Stimulated activated CD8-positive, alpha-beta memory T cell treated with anti-CD3 and anti-CD28 coated beads, Interleukin-12 subunit alpha, Interleukin-12 subunit beta, amount 100 ng/mL, for 4 hours (primary cell): ENCODE measurements at regions not wholly inside any gene's neighbourhood (a gene's known extent, or its start where the extent isn't known, plus 50 kb on each side); places are given as distances from the start of the nearest gene placed in this dataset.
A peak's percentile ranks its signal among the peaks of the same experiment; 100 is the strongest.

ENCODE experiments used
- DNase-seq: peaks from one replicate; pipeline ENCODE4 v3.0.0-alpha.2; 2020; ENCODE audit warnings: low read depth

DNA sequence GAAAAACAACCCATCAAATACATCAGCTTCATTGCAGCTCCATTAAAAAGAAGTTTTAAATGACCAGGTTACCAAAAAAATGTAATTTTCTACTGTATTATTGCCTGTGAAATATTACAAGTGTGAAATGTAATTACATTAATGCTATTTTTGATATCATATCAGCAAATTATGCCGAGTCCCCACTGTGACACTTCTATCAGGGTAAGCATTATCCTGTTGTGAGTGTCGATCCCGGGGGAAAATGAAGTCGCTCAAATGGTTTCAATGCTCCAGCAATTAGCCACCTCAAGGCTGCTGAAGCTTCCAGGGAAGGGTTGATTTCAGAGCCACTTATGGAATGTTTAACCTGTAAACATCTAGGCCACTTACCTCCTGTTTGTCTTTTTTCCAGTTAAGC lies 70.4 kb downstream of the RCN1 start:
- DNase-seq = no peak

DNA sequence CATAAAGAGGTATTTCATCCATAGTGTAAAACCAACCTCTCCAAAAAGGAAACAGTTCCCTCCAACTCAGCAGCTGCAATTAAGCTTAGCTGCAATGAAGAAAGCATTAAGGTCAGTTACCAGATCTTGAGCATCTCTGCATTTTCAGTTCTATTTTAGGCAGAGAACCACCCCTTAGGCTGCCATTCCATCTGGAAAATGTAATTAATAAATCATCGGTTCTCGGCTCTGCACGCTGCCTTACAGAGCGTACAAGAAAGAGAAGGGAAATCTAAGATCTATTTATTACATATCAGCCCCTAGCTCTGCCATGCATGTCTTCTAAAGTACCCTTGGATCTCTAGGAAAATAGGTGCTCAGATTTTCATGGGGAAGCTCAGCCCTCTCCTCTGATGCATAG lies 71.5 kb downstream of the RCN1 start:
- DNase-seq = no peak

DNA sequence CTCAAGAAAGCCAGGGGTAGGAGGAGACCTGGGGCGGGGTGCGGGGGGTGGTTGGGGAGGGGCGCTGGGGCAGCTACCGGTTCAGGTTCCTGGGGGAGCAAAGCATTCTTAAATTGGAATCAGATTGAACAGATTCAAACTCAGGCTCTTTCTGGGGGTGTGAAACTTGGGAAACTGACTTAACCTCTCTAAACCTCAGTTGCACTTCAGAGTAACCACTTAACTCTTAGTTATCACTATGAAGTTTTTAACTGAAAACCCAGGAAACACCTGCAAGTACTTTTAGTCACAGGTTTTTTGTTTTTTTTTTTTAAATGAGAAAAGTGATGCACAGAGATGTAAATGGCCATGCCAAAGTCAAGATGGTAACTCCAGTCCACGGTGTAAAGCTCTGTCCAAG lies 72.0 kb downstream of the RCN1 start:
- no peak for DNase-seq

DNA sequence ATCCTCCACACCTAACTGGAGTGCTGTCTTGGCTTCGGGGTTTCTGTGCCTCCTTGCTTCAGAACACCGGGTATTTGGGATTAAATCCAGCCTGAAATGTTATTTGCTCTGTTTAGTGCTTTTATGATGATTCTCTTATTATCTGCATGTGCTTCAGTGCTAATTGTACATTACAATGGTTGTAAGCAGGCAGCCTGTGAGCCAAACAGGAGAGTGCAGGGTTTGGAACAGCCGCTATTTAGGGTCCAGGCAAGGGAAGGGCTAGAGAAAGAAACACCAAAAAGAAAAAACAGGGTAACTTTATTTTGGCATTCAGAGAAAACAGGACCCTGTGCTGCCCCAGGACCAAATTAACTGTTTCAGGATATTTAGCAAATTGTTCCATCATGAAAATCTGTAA lies 72.7 kb downstream of the RCN1 start:
- no peak for DNase-seq

DNA sequence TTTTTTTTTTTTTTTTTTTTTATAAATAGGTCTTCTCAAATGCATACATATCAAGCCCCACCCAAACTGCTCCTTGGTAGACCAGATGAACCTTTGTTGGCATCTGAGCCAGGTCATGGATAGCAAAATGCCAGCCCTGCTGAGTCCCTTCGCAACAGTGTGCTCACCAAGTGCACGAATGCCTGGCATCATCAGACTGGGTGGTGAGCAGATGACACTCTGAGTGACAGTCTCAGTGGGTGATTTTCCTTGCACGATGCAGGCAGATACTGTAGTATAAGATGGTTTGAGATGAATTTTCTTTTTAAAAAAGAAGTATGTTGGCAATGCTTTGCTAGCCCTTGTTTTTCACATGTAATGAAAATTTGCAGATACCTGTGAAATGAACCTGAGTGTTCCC lies 74.0 kb downstream of the RCN1 start:
- DNase-seq = no peak

DNA sequence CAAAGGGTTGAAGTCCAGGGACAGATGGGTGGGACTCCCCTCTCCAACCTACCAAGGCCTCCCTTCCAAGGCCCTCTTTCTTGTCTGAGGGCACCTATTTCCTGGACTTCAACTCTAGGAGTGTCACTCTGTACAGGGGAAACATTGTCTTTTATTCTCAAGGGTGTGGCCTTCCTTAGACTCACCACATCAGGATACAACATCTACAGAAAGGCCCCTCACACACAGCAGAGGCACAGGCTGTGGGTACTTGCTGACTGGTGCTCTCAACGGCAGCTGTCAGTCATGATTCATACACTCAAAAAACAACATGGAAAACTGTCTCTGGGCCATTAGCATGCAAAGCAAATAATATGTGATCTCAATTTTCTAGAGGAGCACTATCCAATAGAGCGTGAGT lies 78.0 kb downstream of the RCN1 start:
- DNase-seq = no peak

DNA sequence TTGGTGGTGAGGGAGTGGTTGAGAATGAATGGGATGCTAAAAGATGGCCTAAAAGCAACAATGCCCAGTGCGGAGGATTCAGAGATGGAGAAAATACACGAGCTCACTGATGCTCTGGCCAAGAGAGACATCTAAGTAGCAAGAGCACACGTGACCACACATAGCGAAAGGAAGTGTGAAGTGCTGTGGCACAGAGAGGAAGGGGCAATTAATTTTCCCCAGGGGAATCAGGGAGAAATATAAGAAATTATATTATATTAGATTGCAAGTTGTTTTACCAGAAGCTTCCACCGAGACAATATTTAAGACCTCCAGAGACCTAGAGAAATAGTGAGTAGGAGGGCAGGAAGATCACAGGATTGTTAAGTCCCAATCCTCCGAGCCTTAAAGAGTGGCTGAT lies 80.6 kb downstream of the RCN1 start:
- DNase-seq = no peak

DNA sequence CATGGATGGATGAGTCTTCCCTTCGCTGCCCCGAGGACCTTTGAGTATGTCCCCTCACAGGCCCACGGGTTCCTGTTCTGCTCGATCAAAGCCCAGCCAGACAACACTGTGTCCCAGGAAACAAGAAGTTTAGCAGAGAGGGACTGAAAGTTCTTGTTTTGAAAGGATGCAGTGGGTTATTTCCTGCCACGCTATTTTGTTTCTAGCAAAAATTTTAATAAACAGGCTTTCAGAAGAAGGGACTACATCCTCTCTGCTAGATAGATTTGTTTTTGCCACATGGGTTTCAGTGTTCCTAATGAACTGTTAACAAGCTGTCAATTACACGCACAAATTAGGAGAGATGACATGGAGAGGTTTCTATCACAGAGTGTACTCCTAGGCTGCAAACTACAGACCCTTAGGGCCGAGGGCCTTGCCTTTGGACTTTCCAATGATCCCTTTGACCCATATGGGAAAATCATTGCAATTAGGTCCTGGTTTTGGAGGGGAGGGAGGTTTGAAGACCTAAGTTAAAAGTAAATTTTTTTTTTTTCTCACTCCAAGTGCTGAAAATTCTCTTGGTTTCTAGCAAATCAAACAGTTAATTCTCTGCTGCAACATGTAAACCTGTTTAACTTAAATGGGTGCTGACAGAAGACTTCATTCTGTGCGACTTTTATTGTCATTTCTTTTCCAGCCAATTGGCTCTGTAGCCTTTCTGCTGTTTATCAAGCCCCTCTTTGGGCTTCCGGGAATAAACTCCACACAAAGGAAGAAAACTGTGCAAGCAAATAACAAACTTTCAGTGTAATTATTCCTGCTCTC lies 81.4 kb downstream of the RCN1 start:
- DNase-seq = no peak

DNA sequence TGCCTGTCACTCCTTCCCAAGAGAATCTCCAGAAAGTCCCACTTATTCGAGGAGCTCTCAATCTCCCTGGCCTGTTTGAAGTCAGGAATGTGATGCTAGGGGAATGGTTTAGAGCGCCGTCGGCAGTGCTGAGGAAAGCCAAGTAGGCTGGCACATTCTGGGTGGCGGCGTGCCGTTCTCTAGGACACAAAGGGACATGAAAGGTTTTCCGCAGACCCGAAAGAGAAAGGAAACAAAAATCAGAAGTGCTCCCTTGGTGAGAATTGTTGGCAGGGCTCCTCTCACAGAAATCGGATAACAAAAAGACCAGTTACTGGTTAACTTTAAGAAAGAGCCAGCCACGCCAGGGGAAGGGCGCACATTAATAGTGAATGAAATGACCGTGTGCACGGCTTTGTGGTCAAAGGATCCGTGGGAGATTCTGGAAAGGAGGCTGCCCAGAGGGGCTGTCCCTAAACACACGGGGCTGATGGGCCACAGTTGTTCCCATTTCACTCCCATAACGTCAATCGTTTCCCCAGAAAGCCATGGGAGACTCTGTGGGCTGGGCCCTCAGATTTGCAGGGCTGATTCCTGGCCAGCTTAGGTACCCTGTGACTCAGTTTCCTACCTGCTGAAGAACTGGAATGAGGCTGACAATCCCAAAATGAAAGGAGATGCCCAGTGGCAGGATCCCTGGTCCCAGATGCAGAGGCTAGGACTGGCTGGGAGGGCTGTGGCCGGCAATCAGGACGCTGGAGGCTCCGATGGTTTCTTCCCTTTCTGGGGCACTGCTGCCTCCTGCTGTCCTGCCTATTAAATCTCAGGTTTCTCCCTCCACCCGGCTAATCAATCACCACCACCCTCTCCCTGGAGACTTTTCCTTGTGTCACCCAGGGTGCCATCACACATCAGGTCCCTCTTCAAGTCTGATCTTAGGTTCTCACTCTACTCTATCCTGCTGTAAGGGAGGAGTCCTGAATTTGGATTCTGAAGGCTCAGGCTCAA lies 82.3 kb downstream of the RCN1 start:
- no peak for DNase-seq

DNA sequence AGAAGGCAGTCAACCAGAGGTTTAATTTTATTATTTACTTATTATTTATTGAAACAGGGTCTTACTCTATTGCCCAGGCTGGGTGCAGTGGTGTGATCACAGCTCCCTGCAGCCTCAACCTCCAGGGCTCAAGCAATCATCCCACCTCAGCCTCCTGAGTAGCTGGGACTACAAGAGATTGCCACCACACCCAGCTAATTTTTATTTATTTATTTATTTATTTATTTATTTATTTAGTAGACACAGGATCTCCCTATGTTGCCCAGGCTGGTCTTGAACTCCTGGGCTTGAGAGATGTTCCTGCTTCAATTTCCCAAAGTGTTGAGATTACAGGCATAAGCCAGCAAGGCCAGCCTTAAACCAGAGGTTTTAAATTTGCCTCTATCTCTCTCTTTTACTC lies 83.1 kb downstream of the RCN1 start:
- DNase-seq = no peak

DNA sequence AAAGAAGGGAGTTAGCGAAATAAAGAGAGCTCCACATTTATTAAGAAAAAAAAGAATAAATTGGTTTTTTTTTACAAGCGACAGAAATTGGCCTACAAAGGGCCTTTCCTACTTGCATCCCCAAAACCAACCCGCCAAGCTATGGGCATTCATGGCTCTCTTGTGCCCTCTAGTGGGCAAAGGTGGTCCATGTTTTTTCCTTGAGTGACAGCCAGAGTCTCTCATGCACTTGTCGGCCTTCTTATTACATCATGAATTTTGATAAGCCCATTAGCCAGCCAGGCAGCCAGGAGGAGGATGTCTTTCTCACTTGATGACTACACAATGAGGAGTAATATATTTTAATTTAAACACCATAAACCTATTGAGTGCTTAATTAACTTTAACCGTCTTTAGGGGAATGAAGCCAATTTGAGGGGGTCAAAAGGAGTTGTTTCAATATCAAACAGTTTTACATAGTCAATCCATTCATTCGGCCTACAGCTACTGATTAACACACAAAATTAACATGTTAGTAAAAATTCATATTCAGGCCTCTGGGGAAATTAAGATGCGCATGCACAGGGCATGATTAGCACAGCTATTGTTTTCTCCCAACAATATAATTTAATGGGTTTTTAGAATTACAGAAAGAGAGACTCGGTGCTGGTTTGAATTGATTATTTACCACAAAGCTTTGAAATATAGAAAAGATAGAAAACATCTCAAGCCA lies 85.5 kb downstream of the RCN1 start:
- peak; percentile 37 for DNase-seq

DNA sequence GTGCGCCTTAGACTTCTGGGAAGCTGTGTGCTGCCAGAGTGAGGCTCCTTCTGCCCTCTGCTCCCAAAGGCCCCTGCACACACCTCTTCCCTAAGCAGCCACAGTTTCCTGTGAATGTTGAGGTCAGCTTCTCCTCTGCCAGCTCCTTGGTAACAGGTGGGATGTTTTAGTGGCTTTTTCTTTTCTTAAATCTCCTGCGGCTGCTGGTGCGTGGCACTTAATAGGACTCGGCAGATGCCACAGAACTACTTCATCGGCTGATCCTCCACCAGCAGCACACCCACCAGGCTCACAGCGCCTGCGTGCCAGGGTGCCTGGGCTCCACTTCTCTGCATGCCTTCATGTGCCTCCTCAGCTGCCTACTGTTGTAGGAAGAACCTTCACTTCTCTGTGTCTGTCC lies 87.8 kb downstream of the RCN1 start:
- DNase-seq = no peak

DNA sequence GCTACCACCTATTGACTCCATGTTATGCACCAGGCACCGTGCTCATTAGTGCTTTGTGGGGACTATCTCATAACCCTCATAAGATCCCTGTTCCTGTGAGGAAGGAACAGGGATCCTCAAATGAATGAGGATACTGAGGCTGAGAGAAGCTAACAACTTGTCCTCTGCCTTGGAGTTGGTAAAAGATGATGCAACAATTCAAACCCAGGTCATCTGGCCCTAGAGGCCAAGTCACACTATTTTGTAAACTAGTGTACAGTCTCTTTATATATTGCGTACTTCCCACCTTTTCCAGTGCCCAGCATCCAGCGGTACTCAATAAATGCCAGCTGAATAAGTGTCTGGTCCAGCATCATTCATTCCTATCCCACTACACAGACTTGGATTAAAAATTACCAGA lies 92.6 kb downstream of the RCN1 start:
- no peak for DNase-seq

DNA sequence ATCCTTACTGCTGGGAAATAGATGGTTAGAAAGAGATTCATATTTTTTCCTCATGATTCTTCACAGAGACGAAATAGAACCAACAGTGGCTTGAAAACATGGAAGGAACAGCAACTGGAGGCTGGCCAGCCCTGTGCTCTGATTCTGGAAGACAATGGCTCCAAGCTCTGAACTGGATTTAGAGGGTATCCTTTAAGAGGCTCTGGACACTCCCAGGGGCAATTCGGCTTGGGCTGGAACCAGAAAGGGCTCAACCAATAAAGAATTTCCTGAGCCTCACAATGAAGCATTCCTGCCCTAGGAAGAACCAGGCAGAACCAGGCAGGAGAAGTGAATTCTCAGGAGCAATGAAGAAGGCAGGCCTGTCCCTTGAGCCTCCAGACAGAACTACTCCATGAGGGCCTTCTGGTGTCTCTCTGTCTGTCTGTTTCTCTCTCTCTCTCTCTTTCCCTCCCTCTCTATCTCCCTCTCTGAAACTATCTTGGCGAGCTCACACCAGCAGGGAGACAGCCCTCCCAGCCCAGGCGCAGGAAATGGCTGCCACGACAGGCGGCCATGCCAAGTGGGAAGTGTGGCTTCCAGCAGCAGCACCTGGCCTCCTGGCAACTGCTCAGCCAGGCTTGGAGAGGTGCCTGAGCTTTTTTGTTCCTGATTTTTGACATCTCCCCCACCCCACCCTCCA lies 93.3 kb downstream of the RCN1 start:
- no peak for DNase-seq

DNA sequence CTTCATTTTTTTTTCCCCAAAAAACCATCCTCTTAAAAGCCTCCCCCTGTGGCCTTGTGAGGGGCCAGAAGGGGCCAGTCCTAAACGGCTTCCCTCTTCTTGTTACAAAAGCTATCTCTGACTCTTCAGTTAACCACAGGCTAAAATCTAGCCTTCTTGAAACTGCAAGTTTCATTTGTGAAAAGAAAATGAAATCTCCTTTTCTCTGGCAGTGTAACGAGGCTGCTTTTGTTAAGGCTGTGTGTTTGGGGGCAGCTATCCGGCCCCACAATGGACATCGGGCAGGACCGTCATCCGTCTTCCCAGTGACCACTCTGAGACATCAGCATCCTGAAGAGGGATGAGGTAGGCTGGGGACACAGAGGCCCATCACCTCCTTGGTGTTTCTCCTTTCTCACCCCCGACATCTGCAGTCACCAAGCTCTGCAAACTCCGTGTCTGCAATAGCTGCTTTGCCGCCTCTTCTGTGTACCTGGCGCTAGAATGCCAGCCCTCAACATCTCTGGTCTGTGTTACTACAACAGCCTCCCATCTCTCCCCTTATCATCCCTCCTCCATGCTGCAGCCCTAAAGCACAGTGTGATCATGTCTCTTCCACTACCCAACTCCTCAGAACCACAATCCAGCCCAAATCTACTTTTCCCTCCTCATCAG lies 94.0 kb downstream of the RCN1 start:
- DNase-seq = no peak

DNA sequence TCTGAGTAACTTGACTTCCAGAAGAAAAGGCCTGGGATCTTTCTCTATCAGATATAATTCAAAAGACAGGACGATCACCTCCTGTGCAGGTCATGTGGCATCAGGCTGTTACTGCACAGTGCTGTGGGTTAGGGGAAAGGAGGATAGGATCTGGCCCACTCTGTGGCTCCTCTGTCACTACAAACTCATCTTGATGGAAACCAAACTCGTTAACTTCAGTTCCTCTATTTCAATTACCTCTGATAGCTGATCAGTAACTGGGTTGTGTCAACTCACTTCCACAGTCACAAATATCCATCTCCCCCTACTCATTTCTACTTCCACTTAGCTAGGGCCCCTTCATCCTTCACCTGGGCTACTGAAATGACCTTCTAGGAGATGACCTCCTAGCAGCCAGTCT lies 95.2 kb downstream of the RCN1 start:
- no peak for DNase-seq

DNA sequence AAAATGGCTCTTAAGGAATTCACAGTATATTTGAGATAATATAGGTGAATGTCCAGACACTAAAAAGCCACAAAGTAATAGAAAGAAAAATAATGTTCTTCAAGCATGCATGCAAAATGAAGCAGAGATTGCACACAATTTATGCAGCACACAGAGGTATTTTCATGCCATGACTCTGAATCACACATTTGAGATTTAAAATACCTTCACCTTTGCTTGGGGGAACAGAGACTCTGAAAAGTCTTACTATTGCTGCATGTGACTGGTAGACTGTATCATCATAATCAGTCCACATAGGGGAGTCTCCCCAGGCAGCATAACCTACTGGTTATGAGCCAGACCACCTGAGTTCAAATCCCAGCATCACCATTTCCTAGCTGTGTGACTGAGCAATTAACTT lies 96.2 kb downstream of the RCN1 start:
- no peak for DNase-seq

DNA sequence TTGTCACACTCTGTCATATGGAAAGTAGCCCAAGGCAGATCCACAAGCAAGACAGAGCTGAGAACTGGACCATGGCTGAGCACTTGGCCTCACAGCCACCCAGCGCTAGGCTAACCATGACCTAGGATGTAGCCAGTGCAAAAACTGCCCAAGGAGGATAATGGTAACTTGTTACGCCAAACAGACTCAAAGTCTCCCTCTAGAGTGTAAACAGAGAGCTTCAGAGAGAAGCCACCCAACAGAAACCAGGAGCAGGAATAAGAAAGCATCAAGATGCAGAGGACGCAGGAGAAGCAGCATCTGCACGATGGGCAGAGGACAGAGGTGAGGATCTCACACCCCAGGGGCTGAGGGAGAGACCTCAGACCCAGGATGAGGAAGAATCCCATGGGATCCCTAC lies 97.9 kb downstream of the RCN1 start:
- no peak for DNase-seq

DNA sequence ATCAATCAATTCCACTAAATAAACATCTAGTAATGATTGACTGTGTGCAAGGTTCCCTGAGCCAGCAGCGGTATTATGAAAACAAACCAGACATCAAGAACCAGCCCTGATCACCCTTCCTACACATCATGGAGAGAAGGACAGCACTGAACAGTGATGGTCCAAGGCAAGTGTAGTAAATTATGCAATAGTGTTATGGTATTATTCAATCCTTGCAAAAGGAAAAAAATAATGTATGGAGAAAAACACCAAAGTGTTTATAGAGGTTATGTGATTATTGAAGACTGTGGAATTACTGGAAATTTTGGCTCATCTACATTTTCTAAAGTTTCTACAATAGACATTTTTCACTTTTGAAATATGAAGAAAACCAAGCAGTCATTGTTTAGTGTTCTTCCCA lies 105.3 kb downstream of the RCN1 start:
- DNase-seq = no peak

DNA sequence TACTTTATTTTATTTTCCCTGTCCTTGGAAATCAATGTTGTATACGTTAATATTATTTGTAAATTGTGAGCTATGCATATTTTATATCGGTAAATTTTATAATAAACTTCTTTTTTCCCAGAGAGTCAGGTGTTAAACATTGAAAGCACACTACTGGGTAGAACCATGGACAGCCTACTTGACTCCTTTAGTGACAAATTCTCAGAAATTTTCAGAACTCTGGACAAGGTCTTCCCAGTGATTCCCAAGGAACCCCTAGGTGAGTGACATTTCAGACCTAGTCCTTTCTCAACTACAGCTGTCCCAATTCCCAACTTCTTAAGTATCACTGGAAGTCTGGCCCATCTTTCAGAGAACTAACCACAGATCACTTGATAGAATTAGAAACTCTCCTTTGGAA lies 107.2 kb downstream of the RCN1 start:
- no peak for DNase-seq

DNA sequence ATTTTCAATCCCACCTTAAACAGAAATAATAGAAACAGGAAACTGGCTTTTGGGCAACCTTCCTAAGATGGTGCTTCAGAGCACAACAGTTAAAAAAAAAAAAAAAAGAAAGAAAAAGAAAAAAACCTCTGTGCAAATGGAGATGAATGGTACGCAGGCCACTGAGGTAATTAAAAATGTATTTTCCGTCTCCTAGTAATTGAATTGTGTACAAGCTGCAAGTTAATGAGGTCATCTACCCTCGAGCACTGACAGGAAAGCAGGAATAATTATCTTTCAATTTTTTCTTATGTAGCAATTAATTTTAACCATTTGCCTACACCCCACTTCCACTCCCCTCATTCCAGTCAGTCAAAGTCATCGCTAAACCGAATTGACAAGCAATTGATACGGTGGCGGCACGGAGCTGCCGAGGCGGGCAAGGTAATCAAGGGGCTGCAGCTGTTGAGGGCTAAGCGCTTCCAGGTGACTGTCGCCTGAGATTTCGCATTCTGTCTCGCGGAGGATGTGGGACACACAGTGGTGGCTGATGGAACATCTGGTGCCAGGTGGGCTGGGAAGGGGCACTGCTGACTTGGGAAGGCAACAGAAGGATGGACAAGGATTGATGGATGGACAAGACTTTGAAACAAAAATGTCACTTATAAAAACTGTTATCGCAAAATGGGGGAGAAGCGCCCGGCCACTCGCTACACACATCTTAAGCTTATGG lies 109.4 kb downstream of the RCN1 start:
- DNase-seq = no peak
